OCI-LY7 (cell line): ENCODE measurements at regions not wholly inside any gene's neighbourhood (a gene's known extent, or its start where the extent isn't known, plus 50 kb on each side); places are given as distances from the start of the nearest gene placed in this dataset.

Experiments
- BruUV-seq: library from RNA; stranded (reverse); fragments of 400-500 nt; replicated peaks from 2 replicates; lab custom pipeline; 2021; lab: Mats Ljungman, UMichigan
- CTCF ChIA-PET: fragments of 300-600 bp; sonication (Branson Sonifier 250); formaldehyde crosslinking; loops from one replicate; lab custom pipeline; 2022; ENCODE audit warnings: antibody characterized with exemption; ENCODE audit not compliant: unreplicated experiment; lab: Charles Lee
- POLR2A ChIA-PET: fragments of 300-600 bp; sonication (Branson Sonifier 250); formaldehyde crosslinking; loops from one replicate; lab custom pipeline; 2022; ENCODE audit warnings: antibody characterized with exemption; lab: Charles Lee
- DNase-seq: peaks from one replicate; pipeline ENCODE4 v3.0.0-alpha.2; 2015; ENCODE audit warnings: low spot score
- H2AFZ ChIP-seq: fragments of 200-600 bp; sonication (generic), shearing (Covaris generic); 2 replicates; pipeline ENCODE4 v1.6.1; 2014; ENCODE audit warnings: mild to moderate bottlenecking, antibody characterized with exemption, low read length, moderate library complexity
- H3K27ac ChIP-seq: fragments of 200-600 bp; sonication (generic); 2 replicates; pipeline ENCODE4 v1.5.1; 2014; ENCODE audit warnings: mixed run types, low read depth, mild to moderate bottlenecking, moderate library complexity, low read length, inconsistent platforms; ENCODE audit not compliant: poor library complexity, severe bottlenecking
- H3K36me3 ChIP-seq: fragments of 200-600 bp; sonication (generic); 2 replicates; pipeline ENCODE4 v1.6.1; 2014; ENCODE audit warnings: mild to moderate bottlenecking, antibody characterized with exemption, low read length, moderate library complexity, mixed read lengths; ENCODE audit not compliant: insufficient read depth
- H3K4me1 ChIP-seq: fragments of 200-600 bp; sonication (generic); 2 replicates; pipeline ENCODE4 v1.5.1; 2014; ENCODE audit warnings: mild to moderate bottlenecking, low read length; ENCODE audit not compliant: insufficient read depth, poor library complexity, severe bottlenecking
- H3K4me2 ChIP-seq: fragments of 200-600 bp; sonication (generic); 2 replicates; pipeline ENCODE4 v1.6.1; 2014; ENCODE audit warnings: mild to moderate bottlenecking, low read length
- H3K4me3 ChIP-seq: fragments of 200-600 bp; sonication (generic); 2 replicates; pipeline ENCODE4 v1.5.1; 2014; ENCODE audit warnings: mild to moderate bottlenecking, low read depth, low read length; ENCODE audit not compliant: poor library complexity, severe bottlenecking
- H3K79me2 ChIP-seq: fragments of 200-600 bp; sonication (generic); 2 replicates; pipeline ENCODE4 v1.6.1; 2016; ENCODE audit warnings: low read depth, mild to moderate bottlenecking, low read length, moderate library complexity, mixed read lengths; ENCODE audit not compliant: insufficient read depth
- H3K9me2 ChIP-seq: fragments of 200-600 bp; sonication (generic); 2 replicates; pipeline ENCODE4 v1.6.1; 2016; ENCODE audit warnings: mild to moderate bottlenecking, low read length, mixed read lengths; ENCODE audit not compliant: insufficient read depth
- H3K9me3 ChIP-seq: fragments of 200-600 bp; sonication (generic); 2 replicates; pipeline ENCODE4 v1.6.1; 2014; ENCODE audit warnings: mild to moderate bottlenecking, mixed run types, low read length, mixed read lengths
- H4K20me1 ChIP-seq: fragments of 200-600 bp; sonication (generic); 2 replicates; pipeline ENCODE4 v1.6.1; 2014; ENCODE audit warnings: mild to moderate bottlenecking, antibody characterized with exemption, low read length, moderate library complexity, mixed read lengths; ENCODE audit not compliant: insufficient read depth
- CTCF ChIP-seq: fragments of 200-600 bp; sonication (generic); conservative IDR thresholded peaks from 2 replicates; pipeline ENCODE4 v1.5.1; 2014; ENCODE audit warnings: mild to moderate bottlenecking, antibody characterized with exemption, low read length, moderate library complexity, mixed read lengths
- EZH2phosphoT487 ChIP-seq: fragments of 200-600 bp; sonication (generic); IDR thresholded peaks from 2 replicates; pipeline ENCODE4 v1.6.1; 2018; ENCODE audit warnings: low read depth, borderline replicate concordance, mild to moderate bottlenecking, mixed run types, antibody characterized with exemption, low read length, moderate library complexity, mixed read lengths
- intact Hi-C: fragments of 100-400 bp; cut with micrococcal nuclease; formaldehyde crosslinking; loops from one replicate; pipeline ENCODE4 v1.10.0; 2022; ENCODE audit not compliant: unreplicated experiment

GRCh38 chr16:9259914-9260608 lies 168.6 kb downstream of the HAPSTR1 start:
- H3K4me2 ChIP-seq: no peak overlapping the region
- ChIA-PET POLR2A (no interaction called here), CTCF (no interaction called here)
- H3K9me3 ChIP-seq: no peaks in the 10 kb centered on the region
- intact Hi-C loops: loop anchor here (5.0 kb wide), 1 partner anchor 123 kb away; no protein-coding TSS in a partner anchor
- TF ChIP-seq EZH2phosphoT487: no peak
- TF ChIP-seq CTCF: no peak
- no peaks in the 10 kb centered on the region for H3K9me2 ChIP-seq
- H3K27ac ChIP-seq: no peak overlapping the region
- no TSS peak for BruUV-seq
- H3K4me1 ChIP-seq: no peaks in the 10 kb centered on the region
- H3K79me2 ChIP-seq: no peaks in the 10 kb centered on the region
- no peaks in the 10 kb centered on the region for H4K20me1 ChIP-seq
- H2AFZ ChIP-seq: no peak overlapping the region
- DNase-seq: no peak
- H3K36me3 ChIP-seq: no peaks in the 10 kb centered on the region
- H3K4me3 ChIP-seq: no peak overlapping the region

GRCh38 chr16:9260666-9261065 lies 169.2 kb downstream of the HAPSTR1 start:
- H4K20me1 ChIP-seq: no peaks in the 10 kb centered on the region
- H3K36me3 ChIP-seq: no peaks in the 10 kb centered on the region
- intact Hi-C loops: no loop called here
- no peak overlapping the region for H2AFZ ChIP-seq
- ChIA-PET POLR2A (no interaction called here), CTCF (no interaction called here)
- no TSS peak for BruUV-seq
- H3K4me3 ChIP-seq: no peak overlapping the region
- H3K4me2 ChIP-seq: no peak overlapping the region
- no peak overlapping the region for H3K27ac ChIP-seq
- TF ChIP-seq CTCF (no peak), EZH2phosphoT487 (no peak)
- H3K9me2 ChIP-seq: no peaks in the 10 kb centered on the region
- no peaks in the 10 kb centered on the region for H3K4me1 ChIP-seq
- H3K79me2 ChIP-seq: no peaks in the 10 kb centered on the region
- DNase-seq: no peak
- H3K9me3 ChIP-seq: no peaks in the 10 kb centered on the region

- no TSS peak for BruUV-seq
- intact Hi-C loops: no loop called here
- CTCF ChIA-PET: no interaction called here
These were observed 169.9 kb downstream of the HAPSTR1 start for GRCh38 chr16:9261376-9261775.

More at GRCh38 chr16:9261376-9261775, 169.9 kb downstream of the HAPSTR1 start:
- H3K4me1 ChIP-seq: no peaks in the 10 kb centered on the region
- POLR2A ChIA-PET: no interaction called here
- no peaks in the 10 kb centered on the region for H3K36me3 ChIP-seq
- no peaks in the 10 kb centered on the region for H3K9me2 ChIP-seq
- no peaks in the 10 kb centered on the region for H4K20me1 ChIP-seq
- no peak overlapping the region for H3K27ac ChIP-seq
- no peak overlapping the region for H3K4me2 ChIP-seq
- H3K9me3 ChIP-seq: no peaks in the 10 kb centered on the region
- H3K79me2 ChIP-seq: no peaks in the 10 kb centered on the region
- TF ChIP-seq EZH2phosphoT487 (no peak), CTCF (no peak)
- H2AFZ ChIP-seq: no peak overlapping the region
- no peak for DNase-seq
- no peak overlapping the region for H3K4me3 ChIP-seq
